GM18867 (cell line): ENCODE measurements at regions not wholly inside any gene's neighbourhood (a gene's known extent, or its start where the extent isn't known, plus 50 kb on each side); places are given as distances from the start of the nearest gene placed in this dataset.

Experiments
- ATAC-seq: cut with Tn5 transposase; IDR thresholded peaks from one replicate; pipeline ENCODE4 v1.9.1; 2021; ENCODE audit warnings: mild to moderate bottlenecking, moderate library complexity; ENCODE audit not compliant: unreplicated experiment

DNA sequence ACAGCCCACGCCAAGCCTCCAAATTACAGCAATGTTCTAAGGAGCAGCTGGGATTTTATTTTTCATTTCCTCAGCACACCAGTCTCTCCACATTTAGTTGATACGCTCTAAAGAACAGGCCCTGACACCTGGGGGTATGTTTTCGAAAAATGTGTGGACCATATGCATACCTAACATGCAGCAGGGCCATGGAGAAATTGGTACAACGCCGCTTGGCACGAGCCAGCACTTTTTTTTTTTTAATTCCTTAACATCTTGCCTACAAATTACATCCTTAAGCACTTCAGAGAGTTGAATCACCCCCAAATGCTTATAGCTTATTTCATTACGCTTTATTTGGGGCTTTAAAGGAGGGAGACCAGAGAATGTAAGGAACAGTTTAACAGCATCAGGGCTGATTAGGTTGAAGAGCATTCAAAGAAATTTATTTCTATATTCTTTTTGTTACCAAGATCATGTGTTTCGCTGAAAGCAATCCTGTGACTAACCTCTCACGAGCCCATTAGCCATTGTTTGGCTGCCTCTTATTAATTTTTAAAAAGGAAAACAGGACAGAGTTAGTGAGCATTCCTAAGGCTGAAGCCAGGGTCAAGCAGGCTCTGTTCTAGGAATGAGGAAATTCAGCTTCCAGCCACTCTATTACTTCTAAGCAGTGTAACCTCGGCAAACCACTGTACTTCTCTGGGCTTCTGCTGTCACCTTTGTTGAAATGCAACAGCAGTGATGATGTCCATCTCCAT lies 173.8 kb downstream of the ACTL7B start:
- ATAC-seq = no peak

- no peak for ATAC-seq
Observed at GRCh38 chr9:108680946-108681345, 174.8 kb downstream of the ACTL7B start.

- no peak for ATAC-seq
Observed at GRCh38 chr9:108677776-108678175, 178.0 kb downstream of the ACTL7B start.

GRCh38 chr9:108676355-108676754 lies 179.4 kb downstream of the ACTL7B start:
- ATAC-seq = no peak

- ATAC-seq = no peak
Observed at GRCh38 chr9:108675708-108676107, 180.1 kb downstream of the ACTL7B start.

DNA sequence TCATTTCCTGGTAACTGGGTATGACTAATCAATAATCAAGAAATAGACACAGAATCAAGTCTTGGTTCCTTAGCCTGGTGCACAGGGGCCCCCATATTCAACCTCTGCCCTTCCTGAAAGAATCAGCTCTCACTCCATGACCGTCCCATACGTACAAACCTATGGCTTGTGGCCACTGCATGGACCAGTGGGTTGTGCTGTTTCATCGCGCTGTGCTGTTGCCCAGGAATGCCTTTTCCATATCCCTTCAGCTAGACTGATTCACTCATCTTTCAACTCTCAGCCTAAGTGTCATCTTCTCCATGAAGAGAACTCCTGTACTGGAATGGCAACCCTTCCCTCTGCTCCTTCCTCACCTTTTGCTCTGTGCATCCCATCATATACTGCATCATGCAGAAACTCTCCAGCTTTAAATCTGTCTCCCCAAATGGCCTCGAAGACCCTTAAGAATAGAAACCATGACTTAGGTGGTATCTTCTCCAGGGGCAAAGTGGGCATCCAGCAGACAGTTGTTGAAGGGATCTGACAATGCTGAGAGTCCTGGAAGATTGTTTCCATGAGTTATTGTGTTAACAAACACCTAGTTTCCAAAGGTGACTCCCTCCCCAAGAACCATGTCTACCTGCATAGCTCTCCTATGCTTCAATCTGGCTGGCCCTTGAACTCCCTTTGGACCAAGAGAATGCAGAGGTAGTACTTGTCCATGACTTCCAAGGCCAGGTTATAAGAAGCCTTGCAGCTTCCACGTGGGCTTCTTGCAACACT lies 180.8 kb downstream of the ACTL7B start:
- ATAC-seq = no peak

DNA sequence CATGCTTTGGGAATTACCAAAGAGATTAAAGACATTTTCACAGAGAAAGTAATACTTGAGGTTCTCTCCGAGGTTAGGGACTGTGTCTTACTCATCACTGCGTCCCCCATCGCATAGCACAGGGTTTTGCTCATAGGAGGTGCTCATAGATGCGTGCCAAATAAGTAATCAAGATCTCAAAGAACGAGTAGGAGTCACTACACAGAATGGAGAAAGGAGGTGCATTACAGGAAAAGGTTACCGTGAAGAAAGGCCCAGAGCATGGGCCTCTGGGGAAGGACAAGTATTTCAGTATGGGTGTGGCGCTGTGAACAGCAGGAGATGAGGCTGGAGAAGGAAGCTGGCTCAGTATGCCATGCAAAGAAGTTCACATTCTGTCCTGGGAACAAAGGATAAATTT lies 182.4 kb downstream of the ACTL7B start:
- no peak for ATAC-seq

- no peak for ATAC-seq
Observed at GRCh38 chr9:108672475-108673190, 183.2 kb downstream of the ACTL7B start.

- no peak for ATAC-seq
Observed at GRCh38 chr9:108671794-108672193, 184.0 kb downstream of the ACTL7B start.

DNA sequence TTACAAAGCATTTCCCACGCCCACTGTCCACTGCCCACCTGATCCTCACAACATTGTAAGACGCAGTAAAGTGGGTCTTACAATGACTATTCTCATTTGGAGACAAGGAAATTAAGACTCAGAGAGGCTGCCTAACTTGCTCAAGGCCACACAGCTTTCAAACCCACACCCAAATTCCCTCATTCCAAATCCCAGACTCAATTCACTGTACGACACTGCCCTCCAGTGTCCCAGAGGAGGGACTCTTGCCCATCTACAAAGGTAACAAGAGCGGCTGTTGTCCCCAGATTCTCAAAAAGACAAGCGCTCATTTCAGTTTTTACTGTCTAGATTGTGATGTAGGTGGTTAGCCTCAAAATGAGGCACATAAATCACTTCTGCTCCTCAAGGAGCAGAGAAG lies 184.6 kb downstream of the ACTL7B start:
- ATAC-seq = no peak

DNA sequence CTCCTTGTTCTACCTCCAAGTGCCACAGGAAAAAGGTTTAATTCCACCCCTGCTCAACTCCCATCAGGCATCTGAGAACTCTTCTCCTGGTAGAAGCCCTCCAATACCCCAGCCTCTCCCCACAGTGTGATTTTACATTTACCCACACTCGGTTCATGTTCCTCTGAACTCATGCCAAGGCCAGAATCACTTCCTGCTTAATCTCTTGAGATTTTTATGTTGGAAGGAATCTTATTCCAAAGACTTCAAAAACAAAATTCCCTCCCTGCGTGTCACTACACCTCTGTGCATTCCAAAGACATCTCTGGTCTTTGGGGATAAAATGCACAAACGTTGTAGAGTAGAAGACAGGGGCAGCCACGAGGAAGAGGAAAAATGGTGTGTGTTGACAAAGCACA lies 186.8 kb downstream of the ACTL7B start:
- ATAC-seq = no peak

DNA sequence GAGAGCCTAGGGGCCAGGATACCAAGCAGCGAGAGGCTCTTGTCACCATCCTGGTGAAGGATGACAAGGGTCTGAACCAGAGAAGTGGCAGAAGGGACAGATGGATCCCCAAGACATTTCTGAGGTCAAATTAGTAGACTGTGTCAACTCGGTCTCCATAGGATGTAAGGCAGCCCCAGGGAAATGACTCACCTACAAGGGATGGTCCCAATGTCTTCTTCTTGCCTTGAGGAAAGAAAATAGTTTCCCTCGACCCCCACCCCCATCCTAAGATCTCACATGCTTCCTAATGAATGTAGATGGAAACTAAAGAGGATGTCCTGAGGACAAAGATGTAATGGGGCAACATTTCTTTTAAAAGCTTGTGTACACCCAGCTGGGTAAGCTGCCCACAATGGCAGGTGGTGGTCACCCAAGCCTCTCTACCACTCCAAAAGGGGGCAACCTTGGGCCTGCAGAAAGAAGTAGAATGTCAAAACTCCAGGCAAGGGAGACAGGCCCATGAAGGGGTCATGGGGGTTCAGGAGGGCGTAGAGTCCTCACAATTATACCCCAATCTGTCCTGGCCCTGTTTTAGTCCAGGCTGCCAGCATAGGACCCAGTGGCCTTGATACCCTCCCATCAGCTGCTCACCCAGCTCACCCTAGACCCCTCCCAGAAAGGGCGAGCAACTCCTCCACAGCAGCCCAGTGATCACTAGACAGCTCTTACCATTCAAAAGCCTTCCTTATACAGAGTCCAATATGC lies 187.4 kb downstream of the ACTL7B start:
- ATAC-seq = no peak

DNA sequence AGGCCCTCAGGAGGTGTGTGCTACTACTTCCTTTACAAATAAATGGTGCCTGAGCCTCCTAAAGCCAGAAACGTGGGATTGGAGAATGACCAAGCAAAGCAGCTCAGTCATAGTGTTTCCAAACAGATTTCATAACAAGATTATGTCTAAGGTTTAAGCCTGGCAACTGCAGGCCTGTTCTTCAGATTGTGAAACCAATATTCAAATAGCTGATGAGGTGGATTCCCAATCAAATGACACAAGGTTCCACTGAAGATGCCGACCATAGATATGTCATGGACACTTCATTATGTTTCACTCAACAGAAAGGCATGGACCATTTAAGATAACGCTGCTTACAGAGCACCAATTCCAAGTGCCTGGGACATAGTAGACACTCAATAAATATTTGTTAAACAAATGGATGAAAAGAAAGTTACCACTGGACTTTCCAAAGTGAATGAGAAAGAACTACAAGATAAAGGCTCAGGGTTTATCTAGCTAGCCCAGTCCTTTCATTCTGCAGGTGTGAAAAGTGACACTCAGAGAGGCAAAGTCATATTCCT lies 189.5 kb downstream of the ACTL7B start:
- no peak for ATAC-seq

DNA sequence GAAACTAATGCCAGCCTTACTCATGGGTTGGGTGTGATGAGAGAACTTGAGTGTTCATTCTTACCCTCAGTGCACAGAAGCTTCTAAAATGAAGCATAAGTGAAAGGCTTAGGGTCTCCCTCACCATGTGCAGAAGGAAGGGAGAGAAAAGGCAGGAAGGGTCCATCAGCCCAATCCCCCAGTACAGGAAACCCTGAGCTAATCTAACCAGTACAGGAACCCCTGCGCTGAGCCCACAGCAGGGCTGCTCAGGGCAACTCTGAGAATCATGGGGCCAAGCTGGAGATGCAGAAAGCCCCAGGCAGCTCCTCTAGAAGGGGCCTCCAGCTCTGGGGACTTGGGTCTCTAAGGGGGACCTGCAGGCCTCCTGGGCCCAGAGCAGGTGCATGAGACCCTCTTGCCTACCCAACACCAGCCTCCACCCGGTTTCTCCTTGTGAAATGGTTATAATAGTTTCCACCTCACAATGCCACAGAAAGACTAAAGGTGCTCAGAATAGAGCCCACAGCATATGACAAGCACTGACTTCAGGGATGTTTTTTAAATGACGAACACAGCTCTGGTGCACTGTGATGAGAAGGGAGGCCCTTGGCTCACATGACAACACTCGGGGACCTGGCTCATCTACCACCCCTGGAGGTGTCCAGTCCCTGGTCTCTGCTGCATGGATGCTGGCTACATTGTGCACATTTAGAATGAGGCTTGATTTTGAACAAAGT lies 190.1 kb downstream of the ACTL7B start:
- no peak for ATAC-seq

DNA sequence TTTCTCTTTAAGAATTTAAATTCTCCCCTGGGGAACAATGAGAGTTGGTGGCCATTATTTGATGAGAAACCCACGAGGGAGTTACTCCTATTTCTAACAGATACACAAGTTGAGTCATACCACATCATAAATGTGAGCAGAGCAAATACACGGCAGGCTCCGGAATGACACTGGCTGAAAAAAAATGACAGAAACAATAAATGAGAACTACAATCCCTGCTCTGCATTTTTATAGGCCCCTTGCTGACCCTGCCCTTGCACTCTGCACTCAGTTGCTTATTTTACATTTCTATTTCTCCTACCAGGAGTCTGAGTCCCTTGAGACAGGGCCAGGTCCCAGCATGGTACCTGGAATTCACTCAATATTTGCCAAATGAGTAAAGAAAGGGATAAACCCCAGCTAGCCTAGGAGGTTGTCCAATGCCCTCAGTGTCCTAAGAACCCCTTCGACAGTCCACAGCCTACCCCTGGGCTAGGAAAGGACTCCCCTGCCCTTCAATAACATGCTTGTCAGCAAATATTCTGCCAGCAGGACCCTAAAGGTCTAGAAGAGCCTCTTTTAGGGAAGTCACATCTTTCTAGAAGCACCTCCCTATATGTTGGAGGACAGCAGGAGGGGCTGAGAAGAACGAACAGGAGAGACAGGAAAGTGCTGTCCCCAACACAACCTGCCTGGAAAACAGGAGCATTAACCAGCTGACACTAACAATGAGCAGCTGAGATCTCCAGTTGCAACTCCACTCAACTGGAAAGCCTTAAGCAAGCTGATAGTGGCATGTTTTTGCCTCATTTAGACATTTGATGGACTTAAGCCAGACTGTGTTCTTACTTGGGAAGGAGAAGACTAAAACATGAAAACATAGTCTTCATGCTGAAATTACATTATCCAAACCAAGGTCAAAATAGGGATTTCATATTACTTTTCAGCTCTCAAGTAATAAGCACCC lies 191.2 kb downstream of the ACTL7B start:
- ATAC-seq = no peak

DNA sequence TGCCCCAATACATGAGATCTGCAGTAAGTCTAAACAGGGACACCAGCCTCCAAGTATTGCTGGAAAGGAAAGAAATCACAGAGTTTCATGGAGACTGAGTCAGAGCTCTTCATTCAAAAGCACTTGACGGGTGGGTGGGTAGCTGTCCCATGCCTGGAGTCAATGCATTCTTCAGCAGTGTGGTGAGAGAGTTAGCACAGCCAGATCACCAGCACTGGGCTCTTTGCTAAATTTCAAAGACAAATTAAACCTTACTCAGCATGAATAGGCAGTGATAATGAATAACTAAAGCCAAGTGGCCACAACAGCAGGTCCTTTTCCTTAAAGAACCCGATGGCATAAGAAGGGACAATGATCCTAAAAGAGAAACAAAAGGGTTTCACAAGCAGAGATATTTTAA lies 192.4 kb downstream of the ACTL7B start:
- no peak for ATAC-seq

GRCh38 chr9:108662956-108663355 lies 192.8 kb downstream of the ACTL7B start:
- no peak for ATAC-seq

DNA sequence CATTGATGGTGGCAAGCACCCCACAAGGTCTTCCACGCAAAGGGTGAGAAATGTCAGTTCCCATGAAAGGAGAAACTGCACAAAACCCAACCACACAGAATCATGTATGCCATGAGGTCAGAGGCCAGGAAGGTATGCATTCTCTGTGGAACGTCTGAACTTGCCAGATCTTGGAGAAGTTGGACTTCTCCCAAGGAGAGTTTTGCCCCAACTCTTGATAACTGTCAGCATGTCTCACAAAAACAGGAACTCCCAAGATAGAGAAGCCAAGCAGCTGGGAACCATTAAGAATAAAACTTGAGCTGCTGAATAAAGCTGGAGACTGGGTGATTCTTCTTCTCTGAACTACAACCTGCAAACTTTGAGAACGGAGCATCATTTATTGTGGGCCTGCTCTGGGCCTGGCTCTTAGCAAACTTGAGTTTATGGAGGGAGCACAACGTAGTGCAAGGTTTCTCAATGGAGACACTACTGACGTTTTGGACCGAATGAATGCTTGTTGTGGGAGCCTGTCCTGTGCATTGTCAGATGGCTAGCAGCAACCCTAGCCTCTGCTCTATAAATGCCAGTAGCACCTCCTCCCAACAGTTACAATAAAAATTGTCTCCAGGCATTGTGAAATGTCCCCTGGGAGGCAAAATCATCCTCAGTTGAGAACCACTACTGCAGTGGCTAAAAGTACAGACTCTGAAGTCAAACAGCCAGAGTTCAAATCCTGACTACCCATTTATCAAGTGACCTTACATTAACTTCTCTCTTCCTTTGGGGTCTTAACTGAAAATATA lies 193.5 kb downstream of the ACTL7B start:
- ATAC-seq = no peak
